OCI-LY1 (cell line): ENCODE measurements at regions not wholly inside any gene's neighbourhood (a gene's known extent, or its start where the extent isn't known, plus 50 kb on each side); places are given as distances from the start of the nearest gene placed in this dataset.

ENCODE experiments used
- H2AFZ ChIP-seq: fragments of 200-600 bp; sonication (generic), shearing (Covaris generic); 2 replicates; pipeline ENCODE4 v1.6.0; 2014; ENCODE audit warnings: antibody characterized with exemption, mild to moderate bottlenecking, low read length
- H3F3A ChIP-seq: fragments of 200-600 bp; sonication (generic), shearing (Covaris generic); 2 replicates; pipeline ENCODE4 v1.6.0; 2014; ENCODE audit warnings: mild to moderate bottlenecking, antibody characterized with exemption, low read length, moderate library complexity; ENCODE audit not compliant: insufficient read depth
- H3K27ac ChIP-seq: fragments of 200-600 bp; sonication (generic); 2 replicates; pipeline ENCODE4 v1.5.1; 2014; ENCODE audit warnings: low read length, mixed run types, mild to moderate bottlenecking, low read depth; ENCODE audit not compliant: poor library complexity, severe bottlenecking
- H3K27me3 ChIP-seq: fragments of 200-600 bp; sonication (generic); 2 replicates; pipeline ENCODE4 v1.6.0; 2014; ENCODE audit warnings: antibody characterized with exemption, mild to moderate bottlenecking, low read length, moderate library complexity; ENCODE audit not compliant: insufficient read depth
- H3K36me3 ChIP-seq: fragments of 200-600 bp; sonication (generic); 2 replicates; pipeline ENCODE4 v1.6.1; 2014; ENCODE audit warnings: mild to moderate bottlenecking, antibody characterized with exemption, low read length, moderate library complexity, mixed read lengths; ENCODE audit not compliant: insufficient read depth
- H3K4me1 ChIP-seq: fragments of 200-600 bp; sonication (generic); 2 replicates; pipeline ENCODE4 v1.5.1; 2014; ENCODE audit warnings: mild to moderate bottlenecking, low read length, moderate library complexity; ENCODE audit not compliant: insufficient read depth, severe bottlenecking
- H3K4me2 ChIP-seq: fragments of 200-600 bp; sonication (generic), shearing (Covaris generic); 2 replicates; pipeline ENCODE4 v1.6.1; 2014; ENCODE audit warnings: low read length
- H3K4me3 ChIP-seq: fragments of 200-600 bp; sonication (generic); 2 replicates; pipeline ENCODE4 v1.5.1; 2014; ENCODE audit warnings: low read length, low read depth, mild to moderate bottlenecking, mixed read lengths; ENCODE audit not compliant: poor library complexity, severe bottlenecking
- H3K79me2 ChIP-seq: fragments of 200-600 bp; shearing (Covaris generic); 2 replicates; pipeline ENCODE4 v1.6.1; 2016; ENCODE audit warnings: mixed run types, low read length, mixed read lengths; ENCODE audit not compliant: insufficient read depth
- H3K9ac ChIP-seq: fragments of 200-600 bp; sonication (generic), shearing (Covaris generic); 2 replicates; pipeline ENCODE4 v1.6.1; 2014; ENCODE audit warnings: mild to moderate bottlenecking, low read length, mixed read lengths
- H3K9me2 ChIP-seq: fragments of 200-600 bp; sonication (generic), shearing (Covaris generic); 2 replicates; pipeline ENCODE4 v1.6.1; 2014; ENCODE audit warnings: low read depth, mild to moderate bottlenecking, low read length, mixed read lengths
- H3K9me3 ChIP-seq: fragments of 200-600 bp; shearing (Covaris generic); 2 replicates; pipeline ENCODE4 v1.6.1; 2014; ENCODE audit warnings: low read length, mixed read lengths
- H4K20me1 ChIP-seq: fragments of 200-600 bp; sonication (generic), shearing (Covaris generic); 2 replicates; pipeline ENCODE4 v1.6.0; 2016; ENCODE audit warnings: mild to moderate bottlenecking, low read length; ENCODE audit not compliant: insufficient read depth
- EZH2 ChIP-seq: fragments of 200-600 bp; sonication (generic), shearing (Covaris generic); IDR thresholded peaks from 2 replicates; pipeline ENCODE4 v1.8.0; 2017; ENCODE audit warnings: borderline replicate concordance, mixed run types, mild to moderate bottlenecking, antibody characterized with exemption, low read length, moderate library complexity, mixed read lengths
- TF ChIP-seq, protein P1 (sequence below): fragments of 200-600 bp; sonication (generic), shearing (Covaris generic); IDR thresholded peaks from 2 replicates; pipeline ENCODE4 v1.5.1; 2017; ENCODE audit warnings: mild to moderate bottlenecking, antibody characterized with exemption, low read length, moderate library complexity, mixed read lengths

DNA sequence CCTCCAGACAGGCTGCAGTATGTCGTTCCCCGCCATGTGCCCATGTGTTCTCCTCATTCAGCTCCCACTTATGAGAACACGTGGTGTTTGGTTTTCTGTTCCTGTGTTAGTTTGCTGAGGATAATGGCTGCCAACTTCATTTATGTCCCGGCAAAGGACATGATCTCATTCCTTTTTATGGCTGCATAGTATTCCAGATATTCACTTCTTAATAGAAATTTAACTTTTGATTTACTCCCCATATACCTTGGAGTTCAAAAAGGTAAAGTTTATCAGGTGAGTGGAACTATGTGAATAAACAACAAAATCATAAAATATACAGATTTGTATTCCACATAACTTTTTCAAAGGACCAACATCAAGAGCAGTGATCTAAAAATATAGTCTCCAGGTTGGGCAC lies 372.6 kb downstream of the STK39 start:
- Histone ChIP-seq H3K9me2 (no peaks in the 10 kb centered on the region), H3K27ac (no peak overlapping the region), H3K36me3 (no peaks in the 10 kb centered on the region), H4K20me1 (no peaks in the 10 kb centered on the region), H3K4me3 (no peak overlapping the region), H3K9ac (no peak overlapping the region), H3K4me1 (no peaks in the 10 kb centered on the region), H3K27me3 (no peaks in the 10 kb centered on the region), H2AFZ (no peak overlapping the region), H3F3A (no peaks in the 10 kb centered on the region), H3K79me2 (no peaks in the 10 kb centered on the region), H3K9me3 (no peaks in the 10 kb centered on the region), H3K4me2 (no peak overlapping the region)
- no peak for TF ChIP-seq EZH2
- TF ChIP-seq, protein P1, sequence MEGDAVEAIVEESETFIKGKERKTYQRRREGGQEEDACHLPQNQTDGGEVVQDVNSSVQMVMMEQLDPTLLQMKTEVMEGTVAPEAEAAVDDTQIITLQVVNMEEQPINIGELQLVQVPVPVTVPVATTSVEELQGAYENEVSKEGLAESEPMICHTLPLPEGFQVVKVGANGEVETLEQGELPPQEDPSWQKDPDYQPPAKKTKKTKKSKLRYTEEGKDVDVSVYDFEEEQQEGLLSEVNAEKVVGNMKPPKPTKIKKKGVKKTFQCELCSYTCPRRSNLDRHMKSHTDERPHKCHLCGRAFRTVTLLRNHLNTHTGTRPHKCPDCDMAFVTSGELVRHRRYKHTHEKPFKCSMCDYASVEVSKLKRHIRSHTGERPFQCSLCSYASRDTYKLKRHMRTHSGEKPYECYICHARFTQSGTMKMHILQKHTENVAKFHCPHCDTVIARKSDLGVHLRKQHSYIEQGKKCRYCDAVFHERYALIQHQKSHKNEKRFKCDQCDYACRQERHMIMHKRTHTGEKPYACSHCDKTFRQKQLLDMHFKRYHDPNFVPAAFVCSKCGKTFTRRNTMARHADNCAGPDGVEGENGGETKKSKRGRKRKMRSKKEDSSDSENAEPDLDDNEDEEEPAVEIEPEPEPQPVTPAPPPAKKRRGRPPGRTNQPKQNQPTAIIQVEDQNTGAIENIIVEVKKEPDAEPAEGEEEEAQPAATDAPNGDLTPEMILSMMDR = no peak

DNA sequence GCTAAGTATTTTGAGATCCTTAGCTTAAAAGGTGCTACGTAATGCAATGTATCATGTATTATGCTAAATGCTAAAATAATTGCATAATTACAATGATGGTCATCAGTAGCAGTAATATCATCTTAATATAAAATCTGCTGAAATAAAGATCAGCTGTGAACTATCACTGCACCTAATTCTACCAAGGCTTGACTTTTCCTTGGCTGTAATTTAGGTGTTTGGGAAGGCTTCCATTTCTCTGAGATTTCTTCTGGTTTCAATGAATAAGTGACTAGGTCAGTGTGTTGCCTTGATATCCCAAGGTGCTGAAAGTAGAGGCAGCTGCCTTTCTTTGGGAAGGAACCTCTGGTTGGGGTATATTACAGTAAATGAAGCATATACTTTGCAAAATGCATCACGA lies 376.1 kb downstream of the STK39 start:
- Histone ChIP-seq H3K27ac (no peak overlapping the region), H3K9me2 (no peaks in the 10 kb centered on the region), H3F3A (no peaks in the 10 kb centered on the region), H3K36me3 (no peaks in the 10 kb centered on the region), H3K27me3 (no peaks in the 10 kb centered on the region), H3K79me2 (no peaks in the 10 kb centered on the region), H3K9ac (no peak overlapping the region), H3K4me3 (no peak overlapping the region), H4K20me1 (no peaks in the 10 kb centered on the region), H3K9me3 (no peaks in the 10 kb centered on the region), H3K4me2 (no peak overlapping the region), H3K4me1 (no peaks in the 10 kb centered on the region), H2AFZ (no peak overlapping the region)
- TF ChIP-seq EZH2 = no peak
- TF ChIP-seq, protein P1 = no peak

DNA sequence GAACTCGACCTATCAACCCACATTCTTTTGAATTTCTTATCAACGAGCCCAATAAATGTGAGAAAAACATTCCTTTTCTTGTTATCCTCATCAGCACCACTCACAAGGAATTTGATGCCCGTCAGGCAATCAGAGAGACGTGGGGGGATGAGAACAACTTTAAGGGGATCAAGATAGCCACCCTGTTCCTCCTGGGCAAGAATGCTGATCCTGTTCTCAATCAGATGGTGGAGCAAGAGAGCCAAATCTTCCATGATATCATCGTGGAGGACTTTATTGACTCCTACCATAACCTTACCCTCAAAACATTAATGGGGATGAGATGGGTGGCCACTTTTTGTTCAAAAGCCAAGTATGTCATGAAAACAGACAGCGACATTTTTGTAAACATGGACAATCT lies 378.2 kb downstream of the STK39 start:
- Histone ChIP-seq H3K27ac (no peak overlapping the region), H3K9ac (no peak overlapping the region), H3K9me2 (no peaks in the 10 kb centered on the region), H3K27me3 (no peaks in the 10 kb centered on the region), H3K4me1 (no peaks in the 10 kb centered on the region), H3F3A (no peaks in the 10 kb centered on the region), H3K4me3 (no peak overlapping the region), H4K20me1 (no peaks in the 10 kb centered on the region), H2AFZ (no peak overlapping the region), H3K79me2 (no peaks in the 10 kb centered on the region), H3K9me3 (no peaks in the 10 kb centered on the region), H3K4me2 (no peak overlapping the region), H3K36me3 (no peaks in the 10 kb centered on the region)
- no peak for TF ChIP-seq EZH2
- TF ChIP-seq, protein P1 = peak; percentile 23; the same call in 1 of the 2 replicates
